ENCODE measurements at regions not wholly inside any gene's neighbourhood (a gene's known extent, or its start where the extent isn't known, plus 50 kb on each side); places are given as distances from the start of the nearest gene placed in this dataset.

DNA sequence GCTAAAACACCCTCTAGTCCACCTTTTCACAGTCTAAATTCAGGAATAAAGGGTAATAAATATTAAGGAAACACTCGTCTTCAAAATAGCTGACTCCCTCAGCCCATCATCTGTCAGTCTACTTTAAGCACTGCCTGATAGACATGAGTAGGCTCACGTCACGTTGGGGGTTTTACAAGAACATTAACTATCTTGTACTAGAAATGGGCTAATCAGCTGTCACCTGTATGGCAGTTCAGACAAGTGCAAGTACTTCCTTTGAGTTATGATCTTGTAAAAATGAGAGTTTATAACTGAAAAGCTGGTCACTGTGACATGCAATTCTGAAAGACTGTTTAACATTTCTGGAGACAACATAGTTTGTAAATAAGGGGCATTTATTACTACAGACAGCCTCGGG lies 936.7 kb upstream of the CTNND2 start:
- FAIRE-seq (no peak), DNase-seq (ENCODE audit: insufficient read length, low spot score) (no peak)
- TF ChIP-seq, protein P1, sequence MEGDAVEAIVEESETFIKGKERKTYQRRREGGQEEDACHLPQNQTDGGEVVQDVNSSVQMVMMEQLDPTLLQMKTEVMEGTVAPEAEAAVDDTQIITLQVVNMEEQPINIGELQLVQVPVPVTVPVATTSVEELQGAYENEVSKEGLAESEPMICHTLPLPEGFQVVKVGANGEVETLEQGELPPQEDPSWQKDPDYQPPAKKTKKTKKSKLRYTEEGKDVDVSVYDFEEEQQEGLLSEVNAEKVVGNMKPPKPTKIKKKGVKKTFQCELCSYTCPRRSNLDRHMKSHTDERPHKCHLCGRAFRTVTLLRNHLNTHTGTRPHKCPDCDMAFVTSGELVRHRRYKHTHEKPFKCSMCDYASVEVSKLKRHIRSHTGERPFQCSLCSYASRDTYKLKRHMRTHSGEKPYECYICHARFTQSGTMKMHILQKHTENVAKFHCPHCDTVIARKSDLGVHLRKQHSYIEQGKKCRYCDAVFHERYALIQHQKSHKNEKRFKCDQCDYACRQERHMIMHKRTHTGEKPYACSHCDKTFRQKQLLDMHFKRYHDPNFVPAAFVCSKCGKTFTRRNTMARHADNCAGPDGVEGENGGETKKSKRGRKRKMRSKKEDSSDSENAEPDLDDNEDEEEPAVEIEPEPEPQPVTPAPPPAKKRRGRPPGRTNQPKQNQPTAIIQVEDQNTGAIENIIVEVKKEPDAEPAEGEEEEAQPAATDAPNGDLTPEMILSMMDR (IDR thresholded peaks at IDR 0.05; ENCODE audit: insufficient read depth, missing control alignments): no peak

DNA sequence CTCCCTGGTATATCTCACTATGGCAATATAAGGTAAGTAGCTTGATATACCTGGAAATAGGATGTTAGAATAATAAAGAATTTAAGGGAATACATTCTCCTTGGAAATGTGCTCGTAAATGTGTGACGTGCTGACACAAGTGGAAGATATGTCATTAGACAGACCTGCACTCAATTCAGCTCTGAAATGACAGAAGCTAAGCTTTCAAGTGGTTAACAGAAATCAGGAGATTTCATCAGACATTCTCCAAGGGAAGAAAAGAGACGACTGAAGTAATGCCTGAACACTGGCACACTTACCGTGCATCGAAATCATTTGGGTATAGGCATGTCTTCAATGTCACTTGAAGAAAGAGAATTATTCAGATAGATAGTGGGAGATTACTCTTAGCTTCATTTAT lies 933.3 kb upstream of the CTNND2 start:
- FAIRE-seq: no peak
- TF ChIP-seq, protein P1 (IDR thresholded peaks at IDR 0.05; ENCODE audit: insufficient read depth, missing control alignments): no peak
- DNase-seq (ENCODE audit: insufficient read length, low spot score): no peak

DNA sequence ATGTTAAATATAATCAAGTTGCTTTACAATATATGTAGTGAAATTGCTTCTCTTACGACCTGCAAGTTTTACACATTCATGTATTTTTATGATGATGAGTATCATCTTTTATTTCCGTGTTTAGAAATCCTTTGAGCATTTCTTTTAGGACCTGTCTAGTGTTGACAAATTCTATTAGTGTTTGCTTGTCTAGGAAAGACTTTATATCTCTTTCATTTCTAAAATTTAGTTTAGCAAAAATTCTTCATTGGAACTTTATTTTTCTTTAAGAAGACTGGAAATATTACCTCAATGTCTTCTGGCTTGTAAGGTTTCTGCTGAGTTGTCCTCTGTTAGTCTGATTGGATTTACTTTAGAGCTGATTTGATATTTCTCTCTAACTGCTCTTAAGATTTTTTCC lies 920.9 kb upstream of the CTNND2 start:
- DNase-seq (ENCODE audit: insufficient read length, low spot score) (no peak), FAIRE-seq (no peak)
- TF ChIP-seq, protein P1 (IDR thresholded peaks at IDR 0.05; ENCODE audit: insufficient read depth, missing control alignments): no peak

DNA sequence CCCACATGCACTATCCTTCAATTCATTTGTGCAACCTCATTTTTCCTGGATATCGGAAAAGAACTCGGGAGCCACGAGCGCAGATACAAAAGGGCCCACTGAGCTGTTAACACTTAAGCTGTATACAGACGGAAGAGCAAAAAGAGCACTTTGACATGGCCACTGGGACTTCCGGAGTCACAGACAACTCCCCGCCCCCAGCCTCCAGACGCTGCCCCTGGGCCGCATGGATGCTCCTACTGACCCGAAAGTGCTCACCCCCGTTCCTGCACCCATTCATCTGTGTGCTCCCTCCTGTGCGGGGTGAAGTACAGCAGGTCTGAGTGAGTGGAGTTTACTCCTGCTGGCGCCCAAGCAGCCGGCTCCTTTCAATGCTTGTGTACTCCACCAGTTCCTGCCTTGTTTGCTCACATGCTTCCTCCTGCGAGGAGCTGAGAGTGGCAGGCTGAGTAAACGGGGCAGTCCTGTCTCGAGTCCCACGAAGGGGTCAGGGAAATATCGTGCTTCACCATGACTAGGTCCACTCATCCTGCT lies 901.0 kb upstream of the CTNND2 start:
- DNase-seq (ENCODE audit: insufficient read length, low spot score) (no peak), FAIRE-seq (no peak)
- TF ChIP-seq, protein P1 (IDR thresholded peaks at IDR 0.05; ENCODE audit: insufficient read depth, missing control alignments): no peak

DNA sequence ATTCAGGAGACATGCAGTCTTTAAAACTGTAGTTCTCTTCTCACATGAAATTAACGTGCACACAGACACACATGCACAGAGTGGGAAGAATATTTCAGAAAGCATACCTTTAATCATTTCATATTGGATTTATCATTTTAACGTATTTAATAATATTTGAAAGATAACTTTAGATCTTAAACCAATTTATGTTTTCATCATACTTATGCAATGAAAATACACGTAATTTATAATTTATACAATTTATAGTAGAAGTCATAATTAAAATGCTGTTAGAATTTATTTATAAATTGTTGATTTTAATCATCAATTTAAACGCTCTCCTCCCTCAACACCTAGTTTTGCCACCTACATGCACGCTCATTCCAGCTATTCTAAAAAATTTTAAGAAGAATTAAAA lies 894.9 kb upstream of the CTNND2 start:
- DNase-seq (ENCODE audit: insufficient read length, low spot score) (no peak), FAIRE-seq (no peak)
- TF ChIP-seq, protein P1 (IDR thresholded peaks at IDR 0.05; ENCODE audit: insufficient read depth, missing control alignments): no peak

DNA sequence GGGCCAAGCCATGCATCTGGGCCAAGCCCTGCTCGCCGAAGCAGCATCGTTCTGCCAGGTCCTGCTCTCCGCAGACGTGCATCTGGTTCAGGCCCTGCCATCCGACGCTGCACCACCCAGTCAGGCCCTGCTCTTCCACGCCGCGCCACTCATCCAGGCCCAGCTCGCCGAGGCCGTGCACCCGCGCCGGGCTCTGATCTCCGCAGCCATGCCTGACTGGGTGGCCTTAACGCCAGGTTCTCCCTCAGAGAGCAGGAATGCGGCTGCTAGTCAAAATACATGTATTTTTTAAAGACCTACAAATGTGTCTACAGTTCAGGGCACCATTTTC lies 891.1 kb upstream of the CTNND2 start:
- DNase-seq (ENCODE audit: insufficient read length, low spot score) (no peak), FAIRE-seq (no peak)
- TF ChIP-seq, protein P1 (IDR thresholded peaks at IDR 0.05; ENCODE audit: insufficient read depth, missing control alignments): no peak

DNA sequence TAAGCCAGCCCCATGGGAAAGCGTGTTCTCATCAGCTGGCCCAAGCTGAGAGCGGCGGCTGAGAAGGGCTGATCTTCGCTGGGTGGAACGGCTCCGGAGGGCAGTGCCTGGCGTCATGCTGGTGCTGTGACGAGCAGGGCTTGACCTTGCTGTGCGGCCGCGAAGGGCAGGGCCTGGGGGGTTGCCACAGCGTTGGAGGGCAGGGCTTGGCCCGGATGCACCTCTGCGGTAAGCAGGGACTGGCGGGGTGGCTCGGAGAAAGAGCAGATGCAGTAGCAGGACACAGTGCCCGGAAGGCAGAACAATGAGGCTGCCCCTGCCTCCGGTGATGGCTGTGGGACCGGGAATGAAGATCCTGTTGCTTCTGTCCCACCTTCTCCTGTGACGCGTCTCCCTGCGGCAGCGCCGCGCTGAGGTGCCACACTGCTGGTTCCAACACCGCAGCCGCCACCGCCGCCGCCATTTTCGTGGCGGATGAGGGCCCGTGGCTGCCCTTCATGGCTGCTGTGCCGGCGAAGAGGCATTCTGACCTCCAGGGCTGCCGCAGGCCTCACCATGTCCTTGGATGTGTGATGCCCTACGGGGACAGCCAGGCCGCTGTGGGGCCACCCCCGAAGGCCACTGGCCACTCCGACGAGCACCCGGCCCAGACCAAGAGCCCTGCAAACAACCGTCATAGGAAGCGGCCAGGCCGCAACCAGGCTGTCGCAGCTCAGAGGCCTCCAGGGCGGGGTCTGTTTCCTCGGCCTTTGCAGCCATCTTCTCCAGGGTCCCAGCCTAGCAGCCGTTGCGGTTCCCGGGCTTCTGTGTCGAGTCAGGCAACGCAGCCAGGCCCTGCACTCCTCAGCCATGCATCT lies 890.5 kb upstream of the CTNND2 start:
- TF ChIP-seq, protein P1 (IDR thresholded peaks at IDR 0.05; ENCODE audit: insufficient read depth, missing control alignments): no peak
- no peak for FAIRE-seq

More for the DNA sequence above, 890.5 kb upstream of the CTNND2 start:
- DNase-seq (ENCODE audit: insufficient read length, low spot score): no peak
